Central memory CD8-positive, alpha-beta T cell (primary cell): ENCODE measurements at regions not wholly inside any gene's neighbourhood (a gene's known extent, or its start where the extent isn't known, plus 50 kb on each side); places are given as distances from the start of the nearest gene placed in this dataset.

Experiments
- ATAC-seq: fragments of 150-1000 bp; cut with Tn5 transposase; replicated peaks from 2 replicates; pipeline ENCODE4 v1.10.0; 2022; ENCODE audit warnings: mild to moderate bottlenecking, moderate FRiP score, moderate number of reproducible peaks; ENCODE audit not compliant: poor library complexity, severe bottlenecking; ENCODE audit errors: extremely low read depth
- DNase-seq, 2 donors: peaks; one replicate each; pipeline ENCODE4 v3.0.0; 2021; ENCODE audit warnings: low spot score in 2 of 2
- H3K27ac Mint-ChIP-seq: one replicate; pipeline ENCODE4 v1.8.0; 2022; ENCODE audit warnings: low read depth, mild to moderate bottlenecking, moderate library complexity, mixed read lengths
- H3K27me3 Mint-ChIP-seq: one replicate; pipeline ENCODE4 v1.8.0; 2022; ENCODE audit warnings: mixed read lengths
- H3K36me3 Mint-ChIP-seq: one replicate; pipeline ENCODE4 v1.8.0; 2022; ENCODE audit warnings: mild to moderate bottlenecking, moderate library complexity, mixed read lengths; ENCODE audit not compliant: insufficient read depth
- H3K4me1 Mint-ChIP-seq: one replicate; pipeline ENCODE4 v1.8.0; 2022; ENCODE audit warnings: mixed read lengths
- H3K4me3 Mint-ChIP-seq: one replicate; pipeline ENCODE4 v1.8.0; 2022; ENCODE audit warnings: mild to moderate bottlenecking, moderate library complexity, mixed read lengths
- H3K9me3 Mint-ChIP-seq: one replicate; pipeline ENCODE4 v1.8.0; 2022; ENCODE audit warnings: mixed read lengths

DNA sequence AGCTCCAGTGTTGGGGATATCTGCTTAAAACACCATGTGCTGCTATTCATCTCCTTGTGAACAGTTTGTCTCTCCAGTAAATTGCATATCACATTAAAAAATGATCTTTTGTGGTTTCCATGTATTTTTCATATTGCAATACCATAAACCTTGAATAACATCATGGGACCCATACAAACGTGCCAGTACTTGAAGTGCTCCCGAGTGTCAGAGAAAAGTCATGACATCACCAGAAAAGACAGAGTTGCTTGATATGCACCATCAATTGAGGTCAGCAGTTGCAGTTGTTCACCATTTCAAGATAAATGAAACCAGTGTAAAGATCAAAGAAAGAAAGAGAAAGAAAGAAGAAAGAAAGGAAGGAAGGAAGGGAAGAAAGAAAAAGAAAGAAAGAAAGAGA, 278.6 kb downstream of the ZNF621 start:
- Mint-ChIP-seq H3K4me1 (no peaks in the 10 kb centered on the region), H3K27ac (no peak overlapping the region), H3K36me3 (no peaks in the 10 kb centered on the region), H3K4me3 (no peak overlapping the region), H3K9me3 (peaks cover 5% of the 10 kb centered on the region), H3K27me3 (peaks cover 11% of the 10 kb centered on the region)
- ATAC-seq (no peak), DNase-seq (no peak)

GRCh38 chr3:40805456-40805855, 280.7 kb downstream of the ZNF621 start:
- H3K36me3 Mint-ChIP-seq: no peaks in the 10 kb centered on the region
- H3K27me3 Mint-ChIP-seq: no peaks in the 10 kb centered on the region
- DNase-seq (no peak), ATAC-seq (no peak)
- H3K27ac Mint-ChIP-seq: no peak overlapping the region
- H3K9me3 Mint-ChIP-seq: peaks cover 5% of the 10 kb centered on the region
- H3K4me3 Mint-ChIP-seq: no peak overlapping the region
- no peaks in the 10 kb centered on the region for H3K4me1 Mint-ChIP-seq

DNA sequence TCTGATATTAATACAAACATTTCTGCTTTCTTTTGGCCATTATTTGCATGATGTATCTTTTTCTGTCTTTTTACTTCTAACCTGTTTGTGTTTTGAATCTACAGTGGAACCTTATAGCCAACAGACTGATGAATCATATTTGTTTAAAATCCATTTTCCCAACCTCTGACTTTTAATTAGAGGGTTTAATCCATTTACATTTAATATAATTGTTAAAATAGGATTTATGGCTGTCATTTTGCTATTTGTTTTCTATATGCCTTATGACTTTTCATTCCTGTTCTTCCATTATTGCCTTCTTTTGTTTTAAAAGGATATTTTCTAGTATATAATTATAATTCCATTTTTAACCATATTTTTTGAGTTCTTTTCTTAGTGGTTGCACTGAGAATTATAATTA, 286.1 kb downstream of the ZNF621 start:
- Mint-ChIP-seq H3K36me3 (no peaks in the 10 kb centered on the region), H3K27me3 (peaks cover 32% of the 10 kb centered on the region), H3K4me1 (no peaks in the 10 kb centered on the region), H3K27ac (no peak overlapping the region), H3K4me3 (no peak overlapping the region), H3K9me3 (peaks cover 17% of the 10 kb centered on the region)
- ATAC-seq: no peak
- no peak for DNase-seq

DNA sequence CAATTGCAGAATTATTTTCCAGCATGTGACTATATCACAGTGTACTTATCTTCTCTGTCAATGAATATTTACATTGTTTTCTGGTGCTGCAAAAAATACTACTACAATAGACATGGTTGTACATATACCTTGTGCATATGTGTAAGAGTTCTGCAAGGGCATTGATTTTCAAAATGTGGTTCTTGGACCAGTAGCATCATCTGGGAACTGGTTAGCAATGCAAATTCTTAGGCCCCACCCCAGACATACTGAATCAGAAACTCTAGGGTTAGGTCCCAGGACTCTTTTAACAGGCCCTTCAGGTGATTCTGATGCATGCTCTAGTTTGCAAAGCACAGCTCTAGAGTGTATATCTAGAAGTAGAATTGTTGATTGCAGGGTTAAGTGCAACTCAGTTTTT, 292.3 kb downstream of the ZNF621 start:
- H3K27ac Mint-ChIP-seq: no peak overlapping the region
- H3K27me3 Mint-ChIP-seq: peaks cover 49% of the 10 kb centered on the region
- H3K4me3 Mint-ChIP-seq: no peak overlapping the region
- H3K4me1 Mint-ChIP-seq: no peaks in the 10 kb centered on the region
- H3K9me3 Mint-ChIP-seq: peaks cover 10% of the 10 kb centered on the region
- DNase-seq: no peak
- ATAC-seq: no peak
- no peaks in the 10 kb centered on the region for H3K36me3 Mint-ChIP-seq

GRCh38 chr3:40821315-40821714, 296.6 kb downstream of the ZNF621 start:
- H3K9me3 Mint-ChIP-seq: no peaks in the 10 kb centered on the region
- ATAC-seq (no peak), DNase-seq (no peak)
- no peak overlapping the region for H3K4me3 Mint-ChIP-seq
- peaks cover 34% of the 10 kb centered on the region for H3K27me3 Mint-ChIP-seq
- H3K36me3 Mint-ChIP-seq: no peaks in the 10 kb centered on the region
- no peaks in the 10 kb centered on the region for H3K4me1 Mint-ChIP-seq
- H3K27ac Mint-ChIP-seq: no peak overlapping the region

GRCh38 chr3:40827226-40827625, 302.5 kb downstream of the ZNF621 start:
- DNase-seq (no peak), ATAC-seq (no peak)
- Mint-ChIP-seq H3K4me3 (no peak overlapping the region), H3K9me3 (no peaks in the 10 kb centered on the region), H3K4me1 (no peaks in the 10 kb centered on the region), H3K27me3 (peaks cover 30% of the 10 kb centered on the region), H3K27ac (no peak overlapping the region), H3K36me3 (no peaks in the 10 kb centered on the region)

DNA sequence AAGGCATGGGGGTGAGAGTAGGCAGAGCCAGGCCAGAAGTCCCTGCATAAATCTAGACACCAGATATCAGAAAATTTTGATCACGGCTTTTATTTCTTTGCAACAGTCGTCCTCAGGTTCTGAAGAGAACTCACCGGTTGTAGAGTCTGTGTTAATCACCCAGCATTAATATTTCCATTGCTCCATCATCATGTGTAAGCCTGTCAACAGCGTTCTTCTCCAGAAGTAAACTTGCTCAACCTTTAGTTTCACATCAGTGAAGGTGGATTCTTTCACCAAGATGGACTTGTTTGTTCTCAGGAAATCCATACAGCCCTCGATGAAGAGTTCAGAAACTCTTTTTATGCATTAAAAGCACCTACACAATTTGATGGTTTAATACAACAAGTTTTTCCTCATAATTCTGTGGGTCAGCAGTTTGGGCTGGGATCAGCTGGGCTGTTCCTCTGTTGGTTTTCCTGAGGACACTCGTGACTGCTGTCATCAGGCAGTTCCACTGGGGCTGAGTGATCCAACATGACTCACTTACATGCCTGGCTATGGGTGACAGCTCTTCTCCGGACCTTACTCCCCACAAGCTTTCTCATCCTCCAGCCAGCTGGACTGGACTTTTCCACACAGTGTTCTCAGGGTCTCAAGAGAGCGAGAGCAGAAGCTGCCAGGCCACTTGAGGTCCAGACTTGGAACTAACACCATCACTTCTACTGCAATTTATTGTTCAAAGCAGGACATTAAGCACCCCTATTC, 303.4 kb downstream of the ZNF621 start:
- no peak for DNase-seq
- Mint-ChIP-seq H3K27ac (no peak overlapping the region), H3K4me1 (no peaks in the 10 kb centered on the region), H3K27me3 (peaks cover 30% of the 10 kb centered on the region), H3K9me3 (no peaks in the 10 kb centered on the region), H3K36me3 (no peaks in the 10 kb centered on the region), H3K4me3 (no peak overlapping the region)
- ATAC-seq: no peak

GRCh38 chr3:40828741-40829415, 304.1 kb downstream of the ZNF621 start:
- Mint-ChIP-seq H3K27ac (no peak overlapping the region), H3K9me3 (no peaks in the 10 kb centered on the region), H3K4me3 (no peak overlapping the region), H3K27me3 (peaks cover 34% of the 10 kb centered on the region), H3K36me3 (no peaks in the 10 kb centered on the region), H3K4me1 (no peaks in the 10 kb centered on the region)
- no peak for DNase-seq
- ATAC-seq: no peak

DNA sequence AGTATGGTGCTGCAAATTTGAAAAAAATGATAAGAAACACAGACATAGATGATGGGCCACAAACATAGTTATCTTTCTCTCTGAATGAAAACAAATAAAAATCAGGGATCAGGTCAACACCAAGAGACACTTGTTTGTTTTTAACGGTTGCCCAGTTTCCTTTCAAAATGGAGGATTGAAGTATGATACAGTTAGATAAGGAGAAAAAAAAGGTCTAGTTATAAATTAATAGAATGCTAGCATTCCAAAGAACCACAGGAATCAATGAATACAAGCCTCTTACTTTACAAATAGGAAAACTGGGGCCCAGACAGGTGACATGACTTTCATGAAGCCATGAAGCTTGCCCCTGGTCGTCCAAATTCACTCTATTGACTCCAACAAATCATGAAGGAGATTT, 305.1 kb downstream of the ZNF621 start:
- H3K4me1 Mint-ChIP-seq: no peaks in the 10 kb centered on the region
- H3K27me3 Mint-ChIP-seq: peaks cover 44% of the 10 kb centered on the region
- ATAC-seq (no peak), DNase-seq (no peak)
- no peak overlapping the region for H3K4me3 Mint-ChIP-seq
- H3K9me3 Mint-ChIP-seq: no peaks in the 10 kb centered on the region
- H3K27ac Mint-ChIP-seq: no peak overlapping the region
- no peaks in the 10 kb centered on the region for H3K36me3 Mint-ChIP-seq

DNA sequence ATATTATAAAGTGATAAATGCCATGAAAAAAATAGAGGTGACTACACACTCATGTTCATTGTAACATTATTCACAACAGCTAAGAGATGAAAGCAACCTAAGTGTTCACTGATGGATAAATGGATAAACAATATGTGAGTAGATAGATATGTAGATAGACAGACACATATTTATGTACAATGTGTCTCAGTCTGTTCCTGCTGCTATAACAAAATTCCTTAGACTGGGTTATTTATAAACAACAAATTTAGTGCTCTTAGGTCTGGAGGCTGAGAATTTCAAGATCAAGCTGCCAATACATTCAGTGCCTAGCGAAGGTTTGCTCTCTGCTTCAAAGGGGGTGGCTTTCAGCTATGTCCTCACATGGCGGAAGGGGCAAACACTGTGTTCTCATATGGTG, 312.5 kb downstream of the ZNF621 start:
- Mint-ChIP-seq H3K4me1 (no peaks in the 10 kb centered on the region), H3K27ac (no peak overlapping the region), H3K9me3 (no peaks in the 10 kb centered on the region), H3K36me3 (no peaks in the 10 kb centered on the region), H3K27me3 (peaks cover 26% of the 10 kb centered on the region), H3K4me3 (no peak overlapping the region)
- DNase-seq (no peak), ATAC-seq (no peak)

- H3K9me3 Mint-ChIP-seq: peaks cover 9% of the 10 kb centered on the region
- no peak overlapping the region for H3K4me3 Mint-ChIP-seq
- H3K36me3 Mint-ChIP-seq: no peaks in the 10 kb centered on the region
- no peak for DNase-seq
- no peaks in the 10 kb centered on the region for H3K4me1 Mint-ChIP-seq
- peaks cover 15% of the 10 kb centered on the region for H3K27me3 Mint-ChIP-seq
- H3K27ac Mint-ChIP-seq: no peak overlapping the region
- no peak for ATAC-seq
These were observed 316.4 kb downstream of the ZNF621 start for GRCh38 chr3:40841131-40841530.

DNA sequence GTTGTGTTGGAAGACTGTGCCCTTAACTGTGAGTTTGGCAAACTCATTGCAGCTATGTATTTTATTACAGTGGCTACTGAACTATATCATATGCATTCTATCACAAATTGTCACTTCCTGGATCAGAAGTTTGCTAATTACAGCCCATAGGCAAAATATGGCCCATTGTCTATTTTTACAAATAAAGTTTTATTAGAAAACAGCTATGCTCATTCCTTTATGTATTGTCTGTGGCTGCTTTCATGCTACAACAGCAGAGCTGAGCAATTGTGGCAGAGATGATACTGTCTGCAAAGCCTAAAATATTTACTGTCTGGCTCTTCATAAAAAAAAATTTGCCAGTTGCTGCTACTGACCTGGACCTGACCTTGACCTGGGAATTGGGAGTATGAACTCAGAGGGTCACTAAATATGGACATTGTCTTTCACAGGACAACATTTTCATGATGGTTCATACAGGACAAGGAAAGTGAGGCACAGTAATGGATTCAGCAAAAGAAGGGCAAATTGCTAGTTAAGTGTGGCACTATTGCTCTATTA, 316.9 kb downstream of the ZNF621 start:
- Mint-ChIP-seq H3K4me1 (no peaks in the 10 kb centered on the region), H3K27ac (no peak overlapping the region), H3K36me3 (no peaks in the 10 kb centered on the region), H3K4me3 (no peak overlapping the region), H3K27me3 (peaks cover 20% of the 10 kb centered on the region), H3K9me3 (peaks cover 9% of the 10 kb centered on the region)
- no peak for ATAC-seq
- DNase-seq: no peak

DNA sequence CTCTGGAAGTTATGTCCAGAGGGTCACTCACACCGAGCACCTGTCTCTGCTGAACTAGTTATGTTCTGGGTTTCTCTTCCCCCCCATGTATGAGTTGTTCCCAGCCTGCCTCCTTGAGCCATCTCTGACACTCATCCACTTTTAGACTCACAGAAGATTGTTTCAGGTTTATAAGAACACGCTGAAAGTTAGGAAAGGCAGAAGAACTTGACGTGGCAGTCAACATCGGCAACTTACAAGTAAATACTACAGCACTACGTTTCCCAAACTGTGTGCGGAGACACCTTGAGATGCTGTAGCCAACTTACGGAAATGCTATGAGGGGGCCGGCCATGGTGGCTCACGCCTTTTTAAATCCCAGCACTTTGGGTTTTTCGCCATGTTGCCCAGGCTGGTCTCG, 318.0 kb downstream of the ZNF621 start:
- DNase-seq: no peak
- Mint-ChIP-seq H3K27me3 (peaks cover 22% of the 10 kb centered on the region), H3K9me3 (peaks cover 9% of the 10 kb centered on the region), H3K4me1 (no peaks in the 10 kb centered on the region), H3K27ac (no peak overlapping the region), H3K36me3 (no peaks in the 10 kb centered on the region), H3K4me3 (no peak overlapping the region)
- ATAC-seq: no peak
